AG09309 (cell line): ENCODE measurements at regions not wholly inside any gene's neighbourhood (a gene's known extent, or its start where the extent isn't known, plus 50 kb on each side); places are given as distances from the start of the nearest gene placed in this dataset.

Source experiments
- DNase-seq: peaks from one replicate; pipeline ENCODE4 v3.0.0-alpha.2; 2010; ENCODE audit warnings: low read depth
- H3K4me3 ChIP-seq: 2 replicates; pipeline ENCODE4 v1.5.1; 2011; ENCODE audit warnings: mild to moderate bottlenecking, low read depth, low read length, moderate library complexity; ENCODE audit not compliant: control insufficient read depth
- CTCF ChIP-seq: IDR thresholded peaks from 2 replicates; pipeline ENCODE4 v1.5.1; 2011; ENCODE audit warnings: mild to moderate bottlenecking, low read depth, low read length, inconsistent platforms; ENCODE audit not compliant: insufficient read depth, control insufficient read depth; ENCODE audit errors: missing control alignments

- DNase-seq: no peak
- no peak overlapping the region for H3K4me3 ChIP-seq
- TF ChIP-seq CTCF: no peak
Measured at GRCh38 chr6:154572556-154572955, 62.1 kb upstream of the CNKSR3 start.

DNA sequence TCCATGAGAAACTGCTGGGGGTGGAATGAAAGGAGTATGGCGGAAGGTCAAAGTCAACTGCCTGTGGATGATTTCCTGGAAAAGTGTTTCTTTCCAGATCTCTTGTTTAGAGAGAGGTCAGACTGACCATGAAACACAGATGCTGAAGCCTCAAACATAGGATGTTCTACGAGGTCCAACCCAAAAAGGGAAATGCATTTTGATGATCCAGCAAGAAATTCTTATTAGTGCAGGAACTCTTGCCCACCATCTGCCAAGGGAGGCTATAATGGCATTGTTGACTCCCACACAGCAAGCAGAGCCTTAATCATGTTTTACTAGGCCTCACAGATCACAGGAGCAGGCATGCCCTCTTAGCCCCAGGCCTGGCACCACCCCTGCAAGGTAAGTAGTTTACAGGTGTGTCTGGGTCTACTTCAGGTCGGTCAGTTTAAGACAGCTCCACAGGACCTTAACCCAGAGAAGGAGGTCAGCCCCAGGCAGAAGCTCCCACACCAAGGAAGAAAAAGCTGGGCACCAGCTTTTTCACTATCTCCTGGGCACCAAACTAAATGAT is 67.6 kb upstream of the CNKSR3 start:
- TF ChIP-seq CTCF: no peak
- H3K4me3 ChIP-seq: no peak overlapping the region
- DNase-seq: no peak

GRCh38 chr6:154579046-154579445 is 68.6 kb upstream of the CNKSR3 start:
- no peak for TF ChIP-seq CTCF
- no peak for DNase-seq
- no peak overlapping the region for H3K4me3 ChIP-seq

GRCh38 chr6:154579485-154579884 is 69.0 kb upstream of the CNKSR3 start:
- TF ChIP-seq CTCF: no peak
- no peak overlapping the region for H3K4me3 ChIP-seq
- peak; percentile 39 for DNase-seq

GRCh38 chr6:154580397-154581135 is 70.1 kb upstream of the CNKSR3 start:
- TF ChIP-seq CTCF: no peak
- DNase-seq: no peak
- no peak overlapping the region for H3K4me3 ChIP-seq

DNA sequence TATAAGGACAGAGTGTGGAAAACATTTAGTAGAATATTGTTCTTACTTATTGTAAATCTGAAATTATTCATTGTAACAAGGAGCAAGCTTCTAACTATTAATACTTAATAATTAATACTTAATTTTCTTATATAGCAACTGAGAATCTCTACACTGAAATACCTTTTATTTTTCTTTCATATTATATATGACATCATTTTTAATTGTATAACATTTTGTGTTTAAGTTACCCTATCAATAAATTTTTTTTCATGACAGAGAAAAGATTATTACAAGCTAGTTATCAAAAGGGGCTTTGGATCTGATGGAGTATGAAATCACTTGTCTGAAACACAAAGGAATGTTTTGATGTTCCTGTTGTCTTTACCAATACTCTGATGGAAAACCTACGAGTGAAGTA is 72.2 kb upstream of the CNKSR3 start:
- TF ChIP-seq CTCF: no peak
- H3K4me3 ChIP-seq: no peak overlapping the region
- DNase-seq: no peak

DNA sequence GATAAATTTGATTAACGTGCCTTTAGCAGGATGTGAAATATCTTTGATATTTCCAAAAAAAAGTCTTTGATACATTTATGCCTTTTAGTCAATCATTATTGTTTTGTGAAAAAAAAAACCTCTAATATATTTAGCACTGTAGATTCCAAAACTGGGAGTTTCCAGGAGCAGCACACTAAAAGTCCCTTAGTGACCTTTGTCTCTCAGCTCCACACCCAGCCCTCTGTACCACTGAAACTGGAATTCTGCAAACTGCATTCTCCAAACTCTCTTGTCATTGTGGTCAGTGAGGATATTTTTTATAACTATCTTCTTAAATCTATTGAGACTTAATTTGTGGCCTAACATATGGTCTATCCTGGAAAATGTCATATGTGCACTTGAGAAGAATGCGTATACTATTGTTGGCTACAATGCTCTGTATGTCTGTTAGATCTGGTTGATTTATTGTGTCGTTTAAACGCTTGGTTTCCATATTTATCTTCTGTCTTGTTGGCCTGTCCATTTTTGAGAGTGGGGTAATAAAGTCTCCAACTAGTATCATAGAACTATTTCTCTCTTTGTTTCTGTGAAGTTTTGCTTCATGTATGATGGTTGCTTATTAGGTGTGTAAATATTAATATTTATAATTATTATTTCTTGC is 73.2 kb upstream of the CNKSR3 start:
- no peak for TF ChIP-seq CTCF
- no peak overlapping the region for H3K4me3 ChIP-seq
- DNase-seq: no peak
